DOHH2 (cell line): ENCODE measurements at regions not wholly inside any gene's neighbourhood (a gene's known extent, or its start where the extent isn't known, plus 50 kb on each side); places are given as distances from the start of the nearest gene placed in this dataset.

Source experiments
- CTCF ChIP-seq: fragments of 200-600 bp; sonication (generic); IDR thresholded peaks from one replicate; pipeline ENCODE4 v1.5.1; 2014; ENCODE audit warnings: antibody characterized with exemption, mild to moderate bottlenecking, low read depth, low read length; ENCODE audit not compliant: poor library complexity, severe bottlenecking
- EZH2phosphoT487 ChIP-seq: fragments of 200-600 bp; sonication (generic); IDR thresholded peaks from 2 replicates; pipeline ENCODE4 v1.6.1; 2017; ENCODE audit warnings: borderline replicate concordance, mild to moderate bottlenecking, antibody characterized with exemption, low read length, moderate library complexity, mixed read lengths

DNA sequence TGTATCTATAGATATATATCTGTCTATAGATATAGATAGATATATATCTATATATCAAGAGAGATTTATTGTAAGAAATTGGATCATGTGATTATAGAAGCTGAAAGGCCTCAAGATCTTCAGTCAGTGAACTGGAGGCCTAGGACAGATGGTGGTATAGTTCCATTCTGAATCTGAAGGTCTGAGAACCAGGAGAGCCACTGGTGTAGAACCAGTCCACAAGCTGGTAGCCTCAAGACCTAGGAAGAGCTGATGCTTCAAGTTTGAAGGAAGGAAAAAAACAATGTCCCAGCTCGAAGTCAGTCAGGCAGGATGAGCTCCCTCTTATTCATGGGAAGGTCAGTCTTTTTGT lies 213.2 kb upstream of the JUN start:
- no peak for TF ChIP-seq CTCF
- no peak for TF ChIP-seq EZH2phosphoT487
